Colonic mucosa (tissue), 4 donors: ENCODE measurements at regions not wholly inside any gene's neighbourhood (a gene's known extent, or its start where the extent isn't known, plus 50 kb on each side); places are given as distances from the start of the nearest gene placed in this dataset.
A peak's percentile ranks its signal among the peaks of the same experiment; 100 is the strongest.
"Not testable (repeated sequence)": the region's sequence is repeated elsewhere in the genome, so short reads cannot be mapped to it uniquely, and the experiment has no call there.

Experiments
- DNase-seq: peaks from one replicate; pipeline ENCODE4 v3.0.0-alpha.2; 2020
- H3K27ac ChIP-seq: fragments of 200-600 bp; one replicate; pipeline ENCODE4 v1.8.0; 2021
- H3K27me3 ChIP-seq: fragments of 200-600 bp; one replicate; pipeline ENCODE4 v1.8.0; 2021
- H3K36me3 ChIP-seq: fragments of 200-600 bp; one replicate; pipeline ENCODE4 v1.8.0; 2021
- H3K4me1 ChIP-seq: fragments of 200-600 bp; one replicate; pipeline ENCODE4 v1.8.0; 2021; ENCODE audit warnings: mild to moderate bottlenecking
- H3K4me3 ChIP-seq: fragments of 200-600 bp; one replicate; pipeline ENCODE4 v1.8.0; 2021
- H3K9ac ChIP-seq, 2 donors: one replicate each; pipeline ENCODE4 v1.7.0; 2013; ENCODE audit warnings: control low read depth in 2 of 2, low read depth in 2 of 2, low read length in 2 of 2
- H3K9me3 ChIP-seq: fragments of 200-600 bp; one replicate; pipeline ENCODE4 v1.8.0; 2021
- intact Hi-C: fragments of 100-400 bp; cut with DNase I; formaldehyde crosslinking; loops from one replicate; pipeline ENCODE4 v1.14.1; 2022
- TF ChIP-seq, protein P1 (sequence below): fragments of 200-600 bp; IDR thresholded peaks from one replicate; pipeline ENCODE4 v1.8.0; 2022; ENCODE audit warnings: antibody characterized with exemption, mild to moderate bottlenecking
- donor health status: healthy.
- donor health status: DM: no; HTN: no; CAD: no.
- donor health status: DM: no; HTN: no; CAD: no.

DNA sequence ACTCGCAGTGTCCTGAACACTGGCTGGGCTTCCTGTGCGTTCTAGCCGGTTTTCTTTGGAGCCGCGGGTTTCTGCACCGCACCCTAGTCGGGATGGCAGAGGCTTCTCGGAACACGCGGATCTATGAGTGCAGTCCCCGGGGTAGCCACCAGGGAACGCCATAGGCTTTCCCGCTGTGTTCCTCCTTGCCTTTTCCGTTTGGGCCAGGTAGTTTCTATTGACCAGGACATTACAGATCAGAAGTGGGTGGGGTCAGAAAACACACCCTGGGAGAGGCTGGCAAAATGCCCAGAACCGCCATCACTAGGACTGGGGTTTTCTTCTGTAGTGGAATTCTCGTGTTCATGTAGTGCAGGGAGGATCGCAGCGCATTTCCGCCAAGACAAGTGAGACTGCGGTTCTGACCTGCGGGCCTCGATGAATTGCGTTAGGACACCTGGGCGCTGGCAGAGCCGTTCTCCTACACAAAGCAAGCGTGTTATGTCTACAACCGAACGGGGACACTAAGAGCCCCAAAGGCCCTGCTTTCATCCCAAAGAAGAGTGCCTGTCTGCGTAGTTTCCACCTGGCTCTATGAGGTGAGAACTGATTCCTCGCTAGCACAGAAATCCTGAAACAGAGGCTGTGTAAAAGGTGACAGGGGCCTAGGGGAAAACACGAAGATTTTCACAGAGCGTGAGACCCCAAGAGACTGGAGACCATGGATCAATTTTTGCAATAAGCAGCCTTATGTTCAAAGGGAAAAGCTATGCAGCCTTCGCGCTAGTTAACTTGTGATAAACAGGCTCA is 121.5 kb downstream of the PPIAL4G start:
- H3K9me3 ChIP-seq, H3K4me3 ChIP-seq, intact Hi-C loops, H3K36me3 ChIP-seq, H3K27me3 ChIP-seq, H3K4me1 ChIP-seq: not testable (repeated sequence)
- peak overlapping the region in 1 of 2 donors; percentile 51 for H3K9ac ChIP-seq
- peak overlapping the region; percentile 54 for H3K27ac ChIP-seq
- DNase-seq = peak; percentile 94
- TF ChIP-seq, protein P1, sequence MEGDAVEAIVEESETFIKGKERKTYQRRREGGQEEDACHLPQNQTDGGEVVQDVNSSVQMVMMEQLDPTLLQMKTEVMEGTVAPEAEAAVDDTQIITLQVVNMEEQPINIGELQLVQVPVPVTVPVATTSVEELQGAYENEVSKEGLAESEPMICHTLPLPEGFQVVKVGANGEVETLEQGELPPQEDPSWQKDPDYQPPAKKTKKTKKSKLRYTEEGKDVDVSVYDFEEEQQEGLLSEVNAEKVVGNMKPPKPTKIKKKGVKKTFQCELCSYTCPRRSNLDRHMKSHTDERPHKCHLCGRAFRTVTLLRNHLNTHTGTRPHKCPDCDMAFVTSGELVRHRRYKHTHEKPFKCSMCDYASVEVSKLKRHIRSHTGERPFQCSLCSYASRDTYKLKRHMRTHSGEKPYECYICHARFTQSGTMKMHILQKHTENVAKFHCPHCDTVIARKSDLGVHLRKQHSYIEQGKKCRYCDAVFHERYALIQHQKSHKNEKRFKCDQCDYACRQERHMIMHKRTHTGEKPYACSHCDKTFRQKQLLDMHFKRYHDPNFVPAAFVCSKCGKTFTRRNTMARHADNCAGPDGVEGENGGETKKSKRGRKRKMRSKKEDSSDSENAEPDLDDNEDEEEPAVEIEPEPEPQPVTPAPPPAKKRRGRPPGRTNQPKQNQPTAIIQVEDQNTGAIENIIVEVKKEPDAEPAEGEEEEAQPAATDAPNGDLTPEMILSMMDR = peak; percentile 64

DNA sequence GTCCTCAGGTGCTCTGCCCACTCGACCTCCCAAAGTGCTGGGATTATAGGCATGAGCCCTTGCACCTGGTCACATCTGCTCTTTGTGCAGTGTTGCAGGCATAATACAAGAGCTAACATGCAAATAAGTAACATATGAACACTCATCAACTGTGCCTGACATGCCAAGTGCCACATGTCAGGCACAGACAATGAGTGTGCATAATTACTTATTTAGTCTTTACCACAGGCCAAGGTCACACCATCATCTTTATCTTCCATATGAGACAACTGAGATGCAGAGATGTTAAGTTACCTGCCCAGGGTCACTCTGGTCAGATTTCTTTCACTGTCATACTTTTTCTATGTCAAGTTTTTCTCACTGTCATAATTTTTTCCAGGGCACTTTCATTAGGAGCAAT is 126.1 kb downstream of the PPIAL4G start:
- H3K27ac ChIP-seq = no peak overlapping the region
- H3K4me1 ChIP-seq = no peaks in the 10 kb centered on the region
- TF ChIP-seq, protein P1 = no peak
- DNase-seq = no peak
- intact Hi-C loops = no loop called here
- no peak overlapping the region for H3K9ac ChIP-seq
- no peaks in the 10 kb centered on the region for H3K27me3 ChIP-seq
- no peaks in the 10 kb centered on the region for H3K36me3 ChIP-seq
- H3K4me3 ChIP-seq = no peak overlapping the region
- no peaks in the 10 kb centered on the region for H3K9me3 ChIP-seq

DNA sequence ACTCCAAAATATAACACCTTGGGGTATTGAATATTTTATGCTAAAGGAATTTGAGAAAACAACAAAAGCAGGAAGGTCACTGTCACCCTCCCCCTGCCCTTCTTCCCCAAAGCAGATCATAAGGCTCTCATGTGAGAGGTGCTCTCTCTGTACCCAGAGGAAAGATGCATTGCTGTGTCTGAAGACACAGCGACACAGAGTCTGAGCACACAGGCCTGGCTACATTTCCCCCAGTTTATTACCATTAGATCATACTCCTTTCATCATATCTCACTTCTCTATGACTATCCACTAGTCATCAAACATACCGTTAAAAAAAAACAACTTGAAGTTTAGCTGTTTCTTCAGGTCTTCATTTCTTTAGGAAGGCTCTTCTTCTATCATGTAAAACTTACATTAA is 127.1 kb downstream of the PPIAL4G start:
- TF ChIP-seq, protein P1 = no peak
- no peak overlapping the region for H3K4me3 ChIP-seq
- DNase-seq = no peak
- no peak overlapping the region for H3K9ac ChIP-seq
- no peaks in the 10 kb centered on the region for H3K4me1 ChIP-seq
- intact Hi-C loops = no loop called here
- no peaks in the 10 kb centered on the region for H3K9me3 ChIP-seq
- no peak overlapping the region for H3K27ac ChIP-seq
- H3K36me3 ChIP-seq = no peaks in the 10 kb centered on the region
- H3K27me3 ChIP-seq = no peaks in the 10 kb centered on the region

DNA sequence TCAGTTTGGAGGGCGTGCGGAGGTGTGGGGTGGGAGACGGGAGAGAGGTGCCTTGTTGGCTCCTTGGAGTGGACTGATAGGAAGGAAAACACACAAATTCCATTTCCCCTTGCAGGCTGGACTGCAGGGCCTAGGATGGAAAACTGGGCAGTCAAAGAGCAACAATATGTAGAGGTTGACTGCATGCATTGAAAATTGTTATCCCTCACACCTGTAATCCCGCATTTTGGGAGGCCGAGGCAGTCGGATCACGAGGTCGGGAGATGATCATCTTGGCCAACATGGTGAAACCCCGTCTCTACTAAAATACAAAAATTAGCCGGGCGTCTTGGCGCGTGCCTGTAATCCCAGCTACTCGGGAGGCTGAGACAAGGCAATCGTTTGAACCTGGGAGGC is 128.2 kb downstream of the PPIAL4G start:
- H3K4me1 ChIP-seq = no peaks in the 10 kb centered on the region
- TF ChIP-seq, protein P1 = no peak
- no peaks in the 10 kb centered on the region for H3K9me3 ChIP-seq
- DNase-seq = no peak
- no peaks in the 10 kb centered on the region for H3K36me3 ChIP-seq
- H3K27ac ChIP-seq = no peak overlapping the region
- intact Hi-C loops = no loop called here
- H3K9ac ChIP-seq = no peak overlapping the region
- no peaks in the 10 kb centered on the region for H3K27me3 ChIP-seq
- no peak overlapping the region for H3K4me3 ChIP-seq

DNA sequence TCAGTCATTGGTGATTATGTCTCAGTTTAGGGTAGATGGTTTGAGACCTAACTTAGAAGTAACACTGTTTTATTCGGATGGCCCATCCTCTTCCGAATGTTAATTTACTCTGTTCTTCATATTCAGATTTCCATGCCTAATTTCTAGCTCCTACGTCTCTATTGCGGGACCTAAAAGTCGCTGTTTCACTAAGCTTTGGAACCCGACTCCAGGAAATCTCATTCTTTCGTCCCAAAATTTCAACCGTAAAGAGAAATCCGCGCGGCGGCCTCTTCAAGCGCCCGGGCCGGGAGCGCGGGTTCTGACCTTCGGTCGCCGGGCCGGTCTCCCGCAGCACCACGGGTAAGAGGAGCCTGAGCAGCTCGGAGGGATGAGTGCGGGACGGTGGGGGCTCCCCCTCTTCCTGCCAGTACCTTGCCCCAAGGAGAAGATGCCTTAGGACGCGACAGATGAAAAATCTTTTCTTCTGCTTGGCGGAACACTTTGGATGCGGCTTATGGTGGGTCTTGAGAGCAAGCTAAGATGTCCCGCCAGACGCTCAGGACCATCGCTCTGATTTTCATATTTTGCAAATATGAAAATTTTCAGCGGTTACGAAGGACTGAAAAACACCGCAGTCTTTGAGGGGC is 128.7 kb downstream of the PPIAL4G start:
- TF ChIP-seq, protein P1 = no peak
- Histone ChIP-seq H3K27ac (no peak overlapping the region), H3K4me3 (no peak overlapping the region), H3K9ac (no peak overlapping the region), H3K4me1 (no peaks in the 10 kb centered on the region), H3K27me3 (no peaks in the 10 kb centered on the region), H3K9me3 (no peaks in the 10 kb centered on the region), H3K36me3 (no peaks in the 10 kb centered on the region)
- DNase-seq = no peak
- intact Hi-C loops = no loop called here
